ENCODE measurements at regions not wholly inside any gene's neighbourhood (a gene's known extent, or its start where the extent isn't known, plus 50 kb on each side); places are given as distances from the start of the nearest gene placed in this dataset.

DNA sequence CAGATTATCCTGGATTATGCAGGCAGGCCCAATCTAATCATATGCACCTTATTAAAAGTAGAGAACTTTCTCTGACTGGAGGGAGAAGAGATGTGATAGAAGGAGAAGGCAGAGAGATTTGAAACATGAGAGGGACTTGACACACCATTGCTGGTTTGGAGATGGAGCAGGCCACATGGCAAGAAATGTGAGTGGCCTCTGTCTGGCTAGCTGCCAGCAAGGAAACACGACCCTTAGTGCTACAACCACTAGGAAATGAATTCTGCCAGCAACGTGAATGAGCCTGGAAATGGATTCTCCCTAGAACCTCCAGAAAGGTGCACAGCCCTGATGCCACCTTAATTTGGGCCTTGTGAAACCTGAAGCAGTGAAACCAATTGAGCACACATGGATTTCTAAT is 79.5 kb upstream of the MBNL3 start:
- DNase-seq = peak in 1 of 3 experiments; percentile 6

DNA sequence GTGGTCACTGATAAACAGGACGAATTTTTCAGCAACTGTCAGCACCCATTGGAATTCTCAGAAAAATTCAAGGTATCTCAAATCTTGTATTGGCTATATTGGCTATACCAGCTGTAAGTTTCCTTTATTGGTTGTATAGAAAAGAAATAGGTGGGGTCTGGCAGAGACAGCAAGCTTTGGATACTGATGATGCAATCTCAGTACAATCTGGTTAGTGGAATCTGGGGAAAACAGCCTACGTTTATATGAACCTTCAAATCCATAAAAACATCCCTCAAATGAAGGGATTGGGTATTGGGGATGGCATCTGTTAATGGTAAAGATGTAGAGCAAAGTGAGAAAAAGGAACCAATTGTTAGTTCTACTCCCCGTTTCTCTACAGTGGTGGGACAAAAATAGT is 76.4 kb upstream of the MBNL3 start:
- DNase-seq = no peak

DNA sequence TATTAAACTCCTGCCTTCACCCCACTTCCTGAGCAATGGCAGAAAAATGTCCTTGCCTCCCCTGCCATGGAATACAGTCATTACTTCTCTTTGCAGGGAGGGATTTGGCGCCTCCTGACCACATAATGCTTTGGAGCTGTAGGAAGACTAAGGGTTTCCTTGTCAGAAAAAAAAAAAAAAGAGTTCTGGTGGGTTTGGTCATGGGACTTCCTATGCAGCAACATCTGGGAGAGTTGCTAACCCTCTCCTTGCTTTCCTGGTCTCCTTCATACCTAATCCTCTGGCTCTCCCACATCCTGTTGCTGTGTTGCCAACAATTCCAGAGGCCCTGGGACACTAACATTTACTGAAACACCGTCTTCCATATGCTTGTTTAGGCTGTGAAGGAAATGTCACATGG is 75.1 kb upstream of the MBNL3 start:
- DNase-seq = no peak

DNA sequence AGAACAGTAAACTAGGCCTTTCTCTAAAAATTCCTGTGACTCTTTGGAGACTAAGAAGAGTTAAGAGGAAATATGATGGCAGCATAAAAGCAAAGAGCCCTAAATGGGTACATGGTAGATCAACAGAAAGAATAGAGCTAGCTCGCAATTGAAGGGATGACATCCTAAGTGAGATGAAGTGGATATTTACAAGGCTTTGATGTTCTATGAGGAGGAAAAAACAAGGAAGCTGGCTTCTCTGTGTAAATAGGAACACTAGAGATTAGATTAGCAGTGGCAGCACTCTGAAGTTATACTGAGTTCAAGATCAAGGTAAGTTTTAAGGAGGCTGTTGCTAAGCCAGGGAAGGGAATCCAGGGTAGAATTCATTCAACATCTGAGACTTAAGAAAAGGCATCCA is 73.1 kb upstream of the MBNL3 start:
- DNase-seq = no peak

DNA sequence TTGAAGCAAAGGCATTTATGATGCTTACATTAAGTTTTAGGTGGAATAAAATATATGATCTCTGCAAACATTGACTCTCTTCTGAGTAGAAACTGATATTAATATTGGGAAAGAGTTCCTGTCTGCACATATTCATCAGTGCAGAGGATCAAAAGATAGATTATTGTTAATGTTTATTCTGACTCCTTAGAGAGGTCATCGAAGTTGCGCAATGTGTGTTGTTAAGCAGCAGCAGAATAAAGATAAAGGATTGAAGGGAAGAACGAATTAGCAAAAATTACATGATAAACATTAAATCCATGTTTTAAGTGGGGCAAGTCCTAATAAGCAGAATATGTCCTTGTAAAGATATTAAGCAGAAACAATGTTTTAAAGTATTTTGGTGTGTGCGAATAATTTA is 72.6 kb upstream of the MBNL3 start:
- no peak for DNase-seq

DNA sequence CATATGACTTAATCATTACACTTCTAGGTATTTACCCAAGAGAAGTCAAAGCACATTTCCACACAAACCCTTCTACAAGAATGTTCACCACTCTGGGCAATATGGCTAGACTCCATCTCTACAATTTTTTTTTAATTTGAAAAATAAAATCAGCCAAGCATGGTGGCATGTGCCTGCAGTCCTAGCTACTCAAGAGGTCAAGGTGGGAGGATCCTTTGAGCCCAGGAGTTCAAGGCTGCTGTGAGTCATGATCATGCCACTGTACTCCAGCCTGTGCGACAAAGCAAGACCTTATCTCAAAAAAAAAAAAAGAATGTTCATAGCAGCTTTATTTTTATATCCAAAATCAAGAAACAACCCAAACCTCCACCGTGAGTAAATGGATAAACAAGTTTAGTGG is 70.3 kb upstream of the MBNL3 start:
- DNase-seq = no peak

DNA sequence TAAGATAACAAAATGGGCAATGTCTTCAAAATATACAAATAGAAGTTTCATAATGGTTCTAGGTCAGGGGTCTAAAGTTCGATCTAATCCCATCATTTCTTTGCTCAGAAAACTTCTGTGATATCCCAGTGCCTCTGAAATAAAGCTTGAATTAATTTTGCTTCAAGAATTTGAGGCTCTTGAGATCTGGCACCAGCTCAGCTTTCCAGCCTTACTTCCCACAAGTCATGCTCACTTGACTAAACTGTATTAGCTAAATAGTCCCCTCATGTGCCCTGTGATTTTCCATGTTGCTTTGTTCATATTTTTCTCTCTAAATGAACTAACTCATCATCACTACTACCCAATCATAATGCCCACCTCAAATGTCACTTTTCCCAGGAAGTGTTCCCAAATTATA is 50.8 kb upstream of the MBNL3 start:
- DNase-seq = no peak

Data from NCI-H1417 (cell line).